SK-N-MC (cell line): ENCODE measurements at regions not wholly inside any gene's neighbourhood (a gene's known extent, or its start where the extent isn't known, plus 50 kb on each side); places are given as distances from the start of the nearest gene placed in this dataset.

ENCODE experiments used
- EZH2 ChIP-seq: fragments of 200-600 bp; sonication (generic); IDR thresholded peaks from one replicate; pipeline ENCODE4 v1.6.1; 2017; ENCODE audit warnings: antibody characterized with exemption
- FOXP2 ChIP-seq: optimal IDR thresholded peaks from 2 replicates; pipeline ENCODE3; 2011; ENCODE audit warnings: mild to moderate bottlenecking, moderate library complexity; ENCODE audit not compliant: insufficient read depth; ENCODE audit errors: extremely low read length, control extremely low read depth
- POLR2AphosphoS5 ChIP-seq: IDR thresholded peaks from 2 replicates; pipeline ENCODE4 v1.6.1; 2012; ENCODE audit warnings: mild to moderate bottlenecking, low read depth, low read length, borderline replicate concordance

DNA sequence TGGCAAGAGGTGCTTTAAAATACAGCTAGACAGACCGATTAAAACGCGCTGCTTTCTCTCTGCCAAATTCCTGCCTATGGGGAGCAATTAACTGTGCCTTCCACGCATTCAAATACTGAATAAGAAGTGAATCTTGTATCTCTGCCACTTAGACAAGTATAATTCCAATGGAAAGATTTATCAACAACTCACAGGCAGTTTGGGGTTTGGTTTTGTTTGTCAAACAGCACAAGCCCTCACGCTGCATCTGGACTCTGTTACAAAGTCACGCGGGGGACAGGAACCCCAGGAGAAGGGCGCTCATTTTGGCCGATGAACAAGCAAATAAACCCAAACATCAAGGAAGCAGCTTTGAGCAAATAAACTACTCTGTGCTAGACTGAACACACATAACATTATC, 61.8 kb upstream of the TMCO5A start:
- TF ChIP-seq EZH2 (no peak), POLR2AphosphoS5 (no peak), FOXP2 (no peak)
